B cell (primary cell): ENCODE measurements at regions not wholly inside any gene's neighbourhood (a gene's known extent, or its start where the extent isn't known, plus 50 kb on each side); places are given as distances from the start of the nearest gene placed in this dataset.

Experiments
- ATAC-seq: fragments of 200-7000 bp; cut with Tn5 transposase; one replicate; pipeline ENCODE4 v1.10.0; 2021; ENCODE audit warnings: low read depth, mild to moderate bottlenecking, moderate number of reproducible peaks, moderate library complexity
- CTCF ChIA-PET: fragments of 350-600 bp; sonication (Branson Sonifier 250); formaldehyde crosslinking; loops from one replicate; lab custom pipeline; 2021; ENCODE audit warnings: antibody characterized with exemption, inconsistent platforms; lab: Charles Lee
- POLR2A ChIA-PET: fragments of 350-600 bp; sonication (Branson Sonifier 250); formaldehyde crosslinking; loops from one replicate; lab custom pipeline; 2021; ENCODE audit warnings: antibody characterized with exemption; lab: Charles Lee
- DNase-seq: peaks from one replicate; pipeline ENCODE4 v3.0.0; 2013
- H2AFZ ChIP-seq: 2 replicates; pipeline ENCODE4 v1.6.1; 2012; ENCODE audit warnings: mild to moderate bottlenecking, low read depth, low read length; ENCODE audit not compliant: insufficient read depth, poor library complexity, severe bottlenecking
- H3K27ac ChIP-seq, 2 donors: 1 replicate in 1 of 2; 2 replicates in 1 of 2; pipeline ENCODE4 v1.5.1; 2012 to 2013; ENCODE audit warnings: low read length in 2 of 2, mild to moderate bottlenecking in 2 of 2, moderate library complexity in 1 of 2
- H3K27me3 ChIP-seq, 4 experiments: fragments of 200-600 bp in 1 of 4; sonication (generic) in 1 of 4; replicated peaks in 1 of 4; 1 replicate in 2 of 4; 2 replicates in 2 of 4; pipeline versions ENCODE4 v1.6.1 to v1.7.0; 2013 to 2016; ENCODE audit warnings: low read length in 3 of 4, mild to moderate bottlenecking in 2 of 4, mixed read lengths in 1 of 4, moderate library complexity in 1 of 4; ENCODE audit not compliant: insufficient read depth in 4 of 4, control insufficient read depth in 3 of 4; ENCODE audit errors: control extremely low read depth in 1 of 4
- H3K36me3 ChIP-seq, 2 experiments: replicated peaks in 1 of 2; 1 replicate in 1 of 2; 2 replicates in 1 of 2; pipeline versions ENCODE4 v1.6.1 to v1.7.1; 2013; ENCODE audit warnings: low read length in 1 of 2; ENCODE audit not compliant: insufficient read depth in 2 of 2, control insufficient read depth in 1 of 2; ENCODE audit errors: control extremely low read depth in 1 of 2, extremely low read depth in 1 of 2
- H3K4me1 ChIP-seq, 2 donors: fragments of 200-600 bp in 1 of 2; sonication (generic) in 1 of 2; 1 replicate in 1 of 2; 2 replicates in 1 of 2; pipeline versions ENCODE4 v1.5.1 to v1.6.1; 2013 to 2017; ENCODE audit warnings: low read length in 2 of 2; ENCODE audit not compliant: control insufficient read depth in 2 of 2, insufficient read depth in 2 of 2
- H3K4me2 ChIP-seq: replicated peaks from 2 replicates; pipeline ENCODE3; 2012; ENCODE audit warnings: mild to moderate bottlenecking, low read depth, low read length; ENCODE audit not compliant: poor library complexity, severe bottlenecking
- H3K4me3 ChIP-seq, 5 experiments: fragments of 200-600 bp in 1 of 5; sonication (generic) in 1 of 5; 1 replicate in 3 of 5; 2 replicates in 2 of 5; pipeline versions ENCODE4 v1.5.1 to v1.7.0; 2011 to 2016; ENCODE audit warnings: low read length in 4 of 5, mild to moderate bottlenecking in 4 of 5, low read depth in 2 of 5, control low read depth in 1 of 5, moderate library complexity in 1 of 5; ENCODE audit not compliant: insufficient read depth in 1 of 5; ENCODE audit errors: control extremely low read depth in 1 of 5, extremely low read depth in 1 of 5
- H3K79me2 ChIP-seq: fragments of 200-600 bp; sonication (generic); one replicate; pipeline ENCODE4 v1.6.0; 2016; ENCODE audit warnings: low read length; ENCODE audit not compliant: control insufficient read depth, insufficient read depth
- H3K9ac ChIP-seq: fragments of 200-600 bp; sonication (generic); 2 replicates; pipeline ENCODE4 v1.6.1; 2017; ENCODE audit warnings: mild to moderate bottlenecking, low read length, moderate library complexity
- H3K9me3 ChIP-seq, 3 donors: one replicate each; pipeline versions ENCODE4 v1.6.1 to v1.7.1; 2013; ENCODE audit warnings: low read length in 2 of 3; ENCODE audit not compliant: control insufficient read depth in 2 of 3, insufficient read depth in 1 of 3; ENCODE audit errors: control extremely low read depth in 1 of 3
- H4K20me1 ChIP-seq: 2 replicates; pipeline ENCODE4 v1.6.0; 2012; ENCODE audit warnings: mild to moderate bottlenecking, low read length; ENCODE audit not compliant: insufficient read depth, control insufficient read depth, poor library complexity, severe bottlenecking
- H3K27ac Mint-ChIP-seq: one replicate; pipeline ENCODE4 v1.8.0; 2021; ENCODE audit warnings: mixed read lengths
- H3K27me3 Mint-ChIP-seq: one replicate; pipeline ENCODE4 v1.8.0; 2021; ENCODE audit warnings: mixed read lengths
- H3K4me1 Mint-ChIP-seq: one replicate; pipeline ENCODE4 v1.8.0; 2021; ENCODE audit warnings: mixed read lengths
- H3K4me3 Mint-ChIP-seq: one replicate; pipeline ENCODE4 v1.8.0; 2021; ENCODE audit warnings: mixed read lengths
- H3K9me3 Mint-ChIP-seq: one replicate; pipeline ENCODE4 v1.8.0; 2022; ENCODE audit warnings: mixed read lengths; ENCODE audit not compliant: insufficient read depth
- CTCF ChIP-seq: fragments of 200-600 bp; IDR thresholded peaks from one replicate; pipeline ENCODE4 v1.8.0; 2022; ENCODE audit warnings: antibody characterized with exemption, mild to moderate bottlenecking
- EZH2 ChIP-seq: IDR thresholded peaks from 2 replicates; pipeline ENCODE4 v1.6.1; 2012; ENCODE audit warnings: borderline replicate concordance, low read depth, mild to moderate bottlenecking, moderate library complexity, low read length; ENCODE audit not compliant: insufficient read depth, poor library complexity, severe bottlenecking
- WGBS: methylation state at CpG from one replicate; pipeline ENCODE4 v1.1.5; 2013; ENCODE audit warnings: missing lambda C conversion rate; ENCODE audit not compliant: insufficient coverage; 5-methylcytosine and 5-hydroxymethylcytosine counted together
- intact Hi-C: fragments of 100-400 bp; cut with micrococcal nuclease; formaldehyde crosslinking; loops from one replicate; pipeline ENCODE4 v1.10.0; 2022

GRCh38 chr3:64917914-64918453, 230.2 kb upstream of the ADAMTS9 start:
- no peaks in the 10 kb centered on the region for H3K79me2 ChIP-seq
- POLR2A ChIA-PET, result no interaction called here

GRCh38 chr3:64916937-64917336, 229.1 kb upstream of the ADAMTS9 start:
- Mint-ChIP-seq H3K27ac (no peak overlapping the region), H3K27me3 (no peaks in the 10 kb centered on the region), H3K4me3 (no peak overlapping the region), H3K9me3 (no peaks in the 10 kb centered on the region), H3K4me1 (no peaks in the 10 kb centered on the region)
- ChIA-PET CTCF (no interaction called here), POLR2A (no interaction called here)
- Histone ChIP-seq H3K4me1 (no peaks in the 10 kb centered on the region), H3K4me2 (no peak overlapping the region), H2AFZ (no peak overlapping the region), H3K36me3 (no peaks in the 10 kb centered on the region), H3K9me3 (peaks cover 0 to 7% (median 0%) of the 10 kb centered on the region in 3 donors), H3K9ac (no peak overlapping the region), H4K20me1 (no peaks in the 10 kb centered on the region), H3K27ac (no peak overlapping the region), H3K27me3 (no peaks in the 10 kb centered on the region), H3K4me3 (no peak overlapping the region), H3K79me2 (no peaks in the 10 kb centered on the region)
- no peak for TF ChIP-seq CTCF
- TF ChIP-seq EZH2, result no peak
- 100% methylated on average over 1 of the region's 4 CpGs for WGBS
- DNase-seq, result no peak
- intact Hi-C loops, result no loop called here
- no peak for ATAC-seq

More at GRCh38 chr3:64917914-64918453, 230.2 kb upstream of the ADAMTS9 start:
- H3K27me3 Mint-ChIP-seq, result no peaks in the 10 kb centered on the region
- no peaks in the 10 kb centered on the region for H3K36me3 ChIP-seq
- no peak overlapping the region for H3K27ac ChIP-seq
- WGBS, result no CpG with 5 or more reads among the region's 1 CpG
- H3K4me3 Mint-ChIP-seq, result no peak overlapping the region
- H3K4me3 ChIP-seq, result no peak overlapping the region
- H2AFZ ChIP-seq, result no peak overlapping the region
- no peaks in the 10 kb centered on the region for H3K27me3 ChIP-seq
- H3K9me3 ChIP-seq, result peaks cover 0 to 6% (median 0%) of the 10 kb centered on the region in 3 donors
- H3K27ac Mint-ChIP-seq, result no peak overlapping the region
- no peaks in the 10 kb centered on the region for H3K4me1 Mint-ChIP-seq
- H3K9me3 Mint-ChIP-seq, result no peaks in the 10 kb centered on the region
- no peak for DNase-seq
- H3K4me2 ChIP-seq, result no peak overlapping the region
- TF ChIP-seq CTCF, result no peak
- no peak for TF ChIP-seq EZH2
- no peaks in the 10 kb centered on the region for H4K20me1 ChIP-seq
- no peak for ATAC-seq
- intact Hi-C loops, result no loop called here
- CTCF ChIA-PET, result no interaction called here
- H3K4me1 ChIP-seq, result no peaks in the 10 kb centered on the region
- H3K9ac ChIP-seq, result no peak overlapping the region
